HAP-1 (cell line): ENCODE measurements at regions not wholly inside any gene's neighbourhood (a gene's known extent, or its start where the extent isn't known, plus 50 kb on each side); places are given as distances from the start of the nearest gene placed in this dataset.
"Not testable (repeated sequence)": the region's sequence is repeated elsewhere in the genome, so short reads cannot be mapped to it uniquely, and the experiment has no call there.

Experiments
- DNase-seq, 2 experiments: peaks; one replicate each; pipeline ENCODE4 v3.0.0-alpha.2; 2016 to 2020; ENCODE audit warnings: low spot score in 2 of 2
- H3K27me3 ChIP-seq: fragments of 250-450 bp; sonication (Bioruptor Pico); 2 replicates; pipeline ENCODE4 v1.5.1; 2020; ENCODE audit warnings: low read depth, mild to moderate bottlenecking, moderate library complexity
- H3K36me3 ChIP-seq: fragments of 250-450 bp; sonication (Bioruptor Pico); replicated peaks from 2 replicates; pipeline ENCODE4 v1.5.1; 2020; ENCODE audit warnings: mild to moderate bottlenecking
- H3K4me1 ChIP-seq: fragments of 250-450 bp; sonication (Bioruptor Pico); 2 replicates; pipeline ENCODE4 v1.5.1; 2020; ENCODE audit warnings: mild to moderate bottlenecking
- H3K4me3 ChIP-seq: fragments of 250-450 bp; sonication (Bioruptor Pico); 2 replicates; pipeline ENCODE4 v1.5.1; 2020; ENCODE audit warnings: mild to moderate bottlenecking, moderate library complexity
- H3K9me3 ChIP-seq: fragments of 250-450 bp; sonication (Bioruptor Pico); 2 replicates; pipeline ENCODE4 v1.5.1; 2020; ENCODE audit warnings: mild to moderate bottlenecking, moderate library complexity
- in situ Hi-C: fragments of 300-500 bp; cut with MboI; formaldehyde crosslinking; loops from 3 replicates; pipeline ENCODE4 v1.14.3; 2020; ENCODE audit warnings: low sequenced_read_pairs, inconsistent platforms, mixed read lengths

DNA sequence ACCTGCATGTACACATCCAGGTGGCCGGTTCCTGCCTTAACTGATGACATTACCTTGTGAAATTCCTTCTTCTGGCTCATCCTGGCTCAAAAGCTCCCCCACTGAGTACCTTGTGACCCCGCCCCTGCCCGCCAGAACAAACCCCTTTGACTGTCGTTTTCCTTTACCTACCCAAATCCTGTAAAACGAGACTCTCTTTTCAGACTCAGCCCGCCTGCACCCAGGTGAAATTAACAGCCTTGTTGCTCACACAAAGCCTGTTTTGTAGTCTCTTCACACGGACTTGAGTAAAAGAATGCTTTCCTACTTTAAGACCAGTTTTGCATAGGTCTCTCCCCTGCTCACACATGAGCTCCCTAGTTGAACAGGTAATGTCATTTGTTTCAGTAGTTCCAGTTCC, 667.4 kb upstream of the GBE1 start:
- H3K4me3 ChIP-seq, H3K27me3 ChIP-seq, in situ Hi-C loops, DNase-seq, H3K36me3 ChIP-seq, H3K9me3 ChIP-seq, H3K4me1 ChIP-seq: not testable (repeated sequence)

DNA sequence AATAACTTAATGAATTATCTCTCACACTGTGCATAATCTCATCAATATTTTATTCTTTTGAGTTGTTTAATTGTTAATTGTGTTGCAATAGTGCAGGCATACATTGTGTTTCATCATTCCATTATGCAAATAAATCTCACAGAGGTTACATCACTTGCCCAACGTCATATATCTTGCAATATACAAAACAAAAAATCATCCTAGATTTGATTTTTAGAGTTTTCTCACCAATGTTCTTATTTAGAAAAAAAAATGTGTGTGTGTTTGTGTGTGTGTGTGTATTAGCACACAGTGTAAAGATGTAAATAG, 662.5 kb upstream of the GBE1 start:
- no peaks in the 10 kb centered on the region for H3K27me3 ChIP-seq
- no peaks in the 10 kb centered on the region for H3K4me1 ChIP-seq
- no peaks in the 10 kb centered on the region for H3K36me3 ChIP-seq
- DNase-seq, result no peak
- H3K4me3 ChIP-seq, result no peak overlapping the region
- no peaks in the 10 kb centered on the region; the same call in 1 of the 2 replicates for H3K9me3 ChIP-seq
- in situ Hi-C loops, result no loop called here

DNA sequence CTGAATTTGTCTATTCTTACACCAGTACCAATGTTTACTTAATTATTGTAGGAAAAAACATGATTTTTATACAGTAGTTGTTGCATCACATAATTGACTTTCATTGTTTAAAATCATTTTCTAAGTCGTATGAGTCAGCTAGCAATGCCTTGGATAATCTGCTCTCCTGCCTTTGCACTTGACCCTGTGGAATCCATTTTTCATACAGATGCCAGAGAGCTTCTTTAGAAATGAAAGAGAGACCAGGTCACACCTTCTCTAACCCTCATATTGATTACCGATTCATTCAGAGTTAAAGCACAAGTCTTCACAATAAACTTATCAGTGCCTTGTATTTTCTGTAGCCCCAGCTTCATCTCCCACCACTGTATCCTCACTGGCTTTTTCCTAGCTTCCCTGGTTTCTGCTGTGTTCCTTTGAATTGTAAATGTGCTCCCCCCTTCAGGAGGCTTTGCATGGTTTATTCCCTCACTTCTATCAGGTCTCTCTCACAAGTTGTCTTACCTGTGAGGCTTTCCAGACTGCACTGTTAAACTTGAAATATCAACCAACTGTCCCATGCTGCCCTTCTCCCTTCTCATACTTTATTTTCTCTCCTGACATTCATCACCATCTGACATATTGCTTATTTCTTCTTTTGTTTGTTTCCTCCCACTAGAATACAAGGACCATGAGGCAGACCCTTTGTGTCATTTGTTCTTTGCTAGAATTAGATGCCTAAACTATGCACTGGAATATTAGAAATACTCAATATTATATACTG, 662.0 kb upstream of the GBE1 start:
- DNase-seq, result no peak
- Histone ChIP-seq H3K9me3 (no peaks in the 10 kb centered on the region; the same call in 1 of the 2 replicates), H3K4me3 (no peak overlapping the region), H3K27me3 (no peaks in the 10 kb centered on the region), H3K36me3 (no peaks in the 10 kb centered on the region), H3K4me1 (no peaks in the 10 kb centered on the region)
- in situ Hi-C loops, result no loop called here

DNA sequence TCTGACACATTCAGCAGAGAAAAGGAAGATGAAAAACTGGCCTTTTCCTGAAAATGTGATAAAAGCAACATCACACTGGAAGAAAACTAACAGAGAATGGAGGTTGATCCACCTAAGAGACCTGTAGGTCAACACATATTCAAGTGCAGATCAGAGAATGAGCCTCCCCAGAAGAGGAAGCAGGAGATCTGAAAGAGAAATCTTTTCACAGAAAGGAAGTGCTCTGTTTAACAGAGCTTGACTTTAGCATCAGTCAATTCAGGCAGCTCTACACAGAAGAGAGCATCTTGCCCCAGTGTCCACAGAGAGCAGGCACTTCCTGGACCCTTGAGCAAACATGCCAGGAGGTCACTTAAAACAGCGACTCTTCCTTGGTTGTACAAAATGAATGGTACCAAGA, 655.4 kb upstream of the GBE1 start:
- H3K4me3 ChIP-seq, result no peak overlapping the region
- no peak for DNase-seq

DNA sequence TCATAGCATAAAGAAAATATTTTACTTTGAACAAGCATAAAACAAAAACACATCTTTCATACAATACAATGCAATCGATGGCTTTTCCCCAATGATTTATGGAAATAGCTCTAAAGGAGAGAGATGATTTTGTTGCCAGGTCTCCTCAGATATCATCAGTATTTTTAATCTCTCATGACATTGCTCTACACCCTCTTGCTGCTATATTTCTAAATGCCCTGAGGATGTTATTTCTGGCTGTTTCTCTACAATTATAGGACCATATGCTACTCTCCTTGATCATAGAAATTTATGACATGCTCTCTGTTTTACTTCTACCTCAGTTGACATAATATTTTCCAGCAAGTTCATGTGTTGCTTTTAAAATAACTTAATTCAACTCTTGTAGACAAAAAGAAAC, 654.9 kb upstream of the GBE1 start:
- no peak overlapping the region for H3K4me3 ChIP-seq
- no peaks in the 10 kb centered on the region; the same call in 1 of the 2 replicates for H3K9me3 ChIP-seq
- H3K27me3 ChIP-seq, result no peaks in the 10 kb centered on the region
- H3K4me1 ChIP-seq, result no peaks in the 10 kb centered on the region
- no peak for DNase-seq
- in situ Hi-C loops, result no loop called here
- no peaks in the 10 kb centered on the region for H3K36me3 ChIP-seq

More for the DNA sequence above, 655.4 kb upstream of the GBE1 start:
- no peaks in the 10 kb centered on the region for H3K36me3 ChIP-seq
- in situ Hi-C loops, result no loop called here
- no peaks in the 10 kb centered on the region for H3K4me1 ChIP-seq
- no peaks in the 10 kb centered on the region for H3K27me3 ChIP-seq
- no peaks in the 10 kb centered on the region; the same call in 1 of the 2 replicates for H3K9me3 ChIP-seq

DNA sequence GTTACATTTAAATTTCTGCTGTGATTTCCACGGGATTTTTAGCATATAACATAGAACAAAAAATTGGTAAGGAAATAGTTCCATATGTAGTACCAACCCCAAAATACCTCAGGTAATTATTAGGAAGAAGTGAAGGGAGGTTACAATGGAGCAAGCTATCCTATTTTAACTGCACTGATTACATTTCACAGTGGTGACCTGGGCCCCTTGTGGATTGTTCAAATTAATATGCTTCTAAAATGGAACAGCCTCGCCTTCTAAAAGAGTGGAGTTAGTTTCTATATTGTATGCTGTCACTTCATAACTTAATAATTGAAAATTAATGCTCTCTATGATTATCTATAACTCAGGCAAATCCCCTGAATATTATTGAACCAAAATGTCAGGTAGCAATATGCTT, 651.7 kb upstream of the GBE1 start:
- Histone ChIP-seq H3K27me3 (no peaks in the 10 kb centered on the region), H3K4me3 (no peak overlapping the region), H3K9me3 (no peaks in the 10 kb centered on the region), H3K4me1 (no peaks in the 10 kb centered on the region), H3K36me3 (no peaks in the 10 kb centered on the region)
- DNase-seq, result no peak
- in situ Hi-C loops, result no loop called here

DNA sequence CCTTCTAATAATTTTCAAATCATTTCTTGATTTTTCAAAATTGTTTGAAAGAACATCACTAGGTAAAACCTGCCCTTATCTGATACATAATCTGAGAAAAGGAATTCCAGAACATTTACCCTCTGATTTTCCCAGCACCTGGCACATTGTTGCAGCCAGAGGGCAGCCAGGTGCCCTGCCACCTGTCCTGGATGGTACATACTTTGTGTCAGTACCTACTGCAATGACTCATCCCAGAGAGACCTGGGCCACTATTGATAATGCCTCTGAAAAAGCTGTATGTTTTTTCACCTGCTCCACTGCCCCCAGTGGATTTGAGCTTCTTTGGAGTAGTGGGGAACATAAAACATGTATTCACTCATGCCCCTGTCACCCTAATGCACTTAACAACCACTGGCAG, 648.9 kb upstream of the GBE1 start:
- Histone ChIP-seq H3K4me3 (no peak overlapping the region), H3K4me1 (no peaks in the 10 kb centered on the region), H3K36me3 (no peaks in the 10 kb centered on the region), H3K9me3 (no peaks in the 10 kb centered on the region), H3K27me3 (no peaks in the 10 kb centered on the region)
- in situ Hi-C loops, result no loop called here
- no peak for DNase-seq

DNA sequence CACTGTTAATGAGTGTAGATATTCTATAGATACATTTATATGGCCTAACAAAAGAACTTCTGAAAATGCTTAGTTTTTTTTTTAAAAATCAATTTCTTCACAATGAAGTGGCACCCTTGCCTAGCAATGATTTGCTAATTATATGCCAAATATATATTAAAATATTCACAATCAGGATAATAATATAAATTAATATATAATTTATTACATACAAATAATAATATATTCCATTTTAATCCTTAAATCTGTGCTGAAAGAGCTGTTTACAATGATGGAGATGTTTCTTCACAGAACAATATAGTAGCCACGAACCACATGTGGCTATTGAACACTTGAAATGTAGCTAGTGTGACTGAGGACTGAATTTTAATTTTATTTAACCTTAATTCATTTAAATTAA, 648.4 kb upstream of the GBE1 start:
- in situ Hi-C loops, result no loop called here
- no peaks in the 10 kb centered on the region for H3K9me3 ChIP-seq
- H3K4me1 ChIP-seq, result no peaks in the 10 kb centered on the region
- H3K36me3 ChIP-seq, result no peaks in the 10 kb centered on the region
- no peak overlapping the region for H3K4me3 ChIP-seq
- no peaks in the 10 kb centered on the region for H3K27me3 ChIP-seq
- DNase-seq, result no peak

DNA sequence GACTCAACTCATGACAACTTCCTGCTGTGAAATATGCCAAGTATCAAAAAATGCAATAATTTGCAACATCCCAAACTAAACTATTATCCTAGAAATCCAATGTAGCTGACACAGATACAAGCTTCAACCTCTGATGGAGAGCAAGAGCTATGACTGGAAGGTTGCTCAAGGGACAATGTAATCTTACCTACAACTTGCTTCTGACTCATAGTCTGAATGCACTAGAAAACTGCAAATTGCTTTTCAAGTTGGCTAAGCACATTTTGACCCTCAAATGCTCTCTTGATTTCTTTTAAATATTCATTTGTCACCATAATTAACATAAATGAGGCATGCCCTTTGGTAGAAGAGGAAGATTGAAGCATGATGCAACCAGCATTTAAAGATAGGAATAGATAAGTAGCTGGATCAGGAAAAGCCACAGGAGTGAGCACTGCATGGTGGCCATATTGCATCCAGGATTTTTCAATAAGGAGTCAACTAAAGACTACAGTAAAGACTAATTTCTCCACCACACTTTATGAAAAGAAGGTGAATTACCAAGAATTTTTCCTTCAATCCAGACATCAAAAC, 630.8 kb upstream of the GBE1 start:
- Histone ChIP-seq H3K27me3 (no peaks in the 10 kb centered on the region), H3K9me3 (no peaks in the 10 kb centered on the region), H3K36me3 (no peaks in the 10 kb centered on the region), H3K4me1 (no peaks in the 10 kb centered on the region), H3K4me3 (no peak overlapping the region)
- DNase-seq, result no peak
- in situ Hi-C loops, result no loop called here

DNA sequence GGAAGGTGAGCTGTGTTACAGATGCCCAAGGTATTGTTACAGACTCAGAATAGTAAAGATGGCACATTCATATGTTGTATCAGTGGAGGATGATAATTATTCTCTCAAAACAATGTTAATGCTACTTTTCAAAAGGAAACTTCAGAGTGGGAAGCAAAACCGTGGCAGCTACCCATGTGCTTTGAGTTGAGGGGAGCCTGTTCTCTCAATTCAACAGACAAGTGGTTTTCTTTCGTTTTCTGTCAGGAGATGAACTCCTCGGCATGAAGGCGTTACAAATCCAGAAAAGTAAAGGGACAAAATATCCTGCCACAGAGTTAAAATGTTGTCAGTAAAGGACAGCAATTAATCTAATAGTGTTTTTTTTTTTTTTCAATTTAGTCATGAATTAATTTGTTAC, 629.4 kb upstream of the GBE1 start:
- in situ Hi-C loops, result no loop called here
- no peaks in the 10 kb centered on the region for H3K4me1 ChIP-seq
- H3K27me3 ChIP-seq, result no peaks in the 10 kb centered on the region
- no peak overlapping the region for H3K4me3 ChIP-seq
- H3K9me3 ChIP-seq, result no peaks in the 10 kb centered on the region
- no peaks in the 10 kb centered on the region for H3K36me3 ChIP-seq
- DNase-seq, result no peak

DNA sequence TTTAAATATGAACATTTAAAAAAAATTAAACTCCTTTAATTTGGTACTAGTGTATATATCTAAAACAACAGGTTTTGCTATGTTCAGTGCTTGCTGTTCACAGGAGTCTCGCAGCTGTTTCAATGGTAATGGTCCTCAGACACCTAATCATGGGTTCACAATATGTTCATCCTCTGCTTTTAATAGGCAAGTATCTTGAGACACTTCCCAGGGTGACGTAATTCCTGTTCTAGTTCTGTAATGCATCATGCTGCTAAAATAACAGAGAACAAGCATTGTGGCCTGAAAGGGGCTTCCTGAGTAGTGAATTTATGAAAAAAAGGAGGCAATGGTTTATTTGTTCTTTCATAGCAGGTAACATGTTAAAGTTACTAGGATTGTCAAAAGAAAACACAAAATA, 625.2 kb upstream of the GBE1 start:
- H3K4me1 ChIP-seq, result no peaks in the 10 kb centered on the region
- no peaks in the 10 kb centered on the region for H3K9me3 ChIP-seq
- in situ Hi-C loops, result no loop called here
- DNase-seq, result no peak
- no peak overlapping the region for H3K4me3 ChIP-seq
- H3K36me3 ChIP-seq, result no peaks in the 10 kb centered on the region
- no peaks in the 10 kb centered on the region for H3K27me3 ChIP-seq

DNA sequence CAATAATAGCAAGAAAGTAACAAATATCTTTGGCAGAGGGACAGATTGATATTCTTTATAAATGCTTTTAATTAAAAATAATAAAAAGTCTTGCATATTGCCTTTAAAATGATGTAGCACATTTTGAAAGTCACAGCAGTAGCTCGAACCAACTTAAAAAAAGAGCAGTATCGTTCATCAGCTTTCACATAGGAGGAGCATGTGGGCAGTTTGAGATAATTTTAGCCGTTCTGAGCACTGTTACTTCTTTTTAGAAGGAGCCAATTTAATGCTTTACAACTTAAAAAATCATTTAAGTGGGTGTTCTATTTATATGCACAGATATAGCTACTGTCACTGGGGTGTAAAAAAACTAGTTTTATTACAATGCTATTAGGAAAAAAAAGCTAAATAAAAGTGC, 622.7 kb upstream of the GBE1 start:
- in situ Hi-C loops, result no loop called here
- Histone ChIP-seq H3K4me1 (no peaks in the 10 kb centered on the region), H3K27me3 (no peaks in the 10 kb centered on the region), H3K9me3 (no peaks in the 10 kb centered on the region), H3K4me3 (no peak overlapping the region), H3K36me3 (no peaks in the 10 kb centered on the region)
- DNase-seq, result no peak

DNA sequence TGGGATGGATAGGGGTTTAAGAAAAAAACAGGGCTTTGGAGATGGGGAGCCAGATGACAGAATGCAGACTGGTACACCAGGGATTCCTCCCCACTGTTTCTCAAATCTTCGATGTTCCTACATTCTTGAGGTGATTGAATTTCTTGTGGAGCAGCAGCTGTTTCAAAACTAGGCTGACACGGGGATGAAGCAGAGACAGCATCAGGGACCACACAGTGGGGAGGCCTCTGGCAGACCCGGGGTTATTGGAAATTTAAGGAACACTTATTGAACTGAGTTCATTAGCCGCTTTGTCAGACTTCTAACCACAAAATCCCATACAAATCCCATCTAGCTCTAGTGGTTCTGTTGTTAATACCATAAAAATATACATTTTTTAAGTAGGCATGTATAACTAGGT, 621.4 kb upstream of the GBE1 start:
- Histone ChIP-seq H3K27me3 (no peaks in the 10 kb centered on the region), H3K4me1 (no peaks in the 10 kb centered on the region), H3K9me3 (no peaks in the 10 kb centered on the region), H3K4me3 (no peak overlapping the region), H3K36me3 (no peaks in the 10 kb centered on the region)
- in situ Hi-C loops, result no loop called here
- DNase-seq, result no peak

DNA sequence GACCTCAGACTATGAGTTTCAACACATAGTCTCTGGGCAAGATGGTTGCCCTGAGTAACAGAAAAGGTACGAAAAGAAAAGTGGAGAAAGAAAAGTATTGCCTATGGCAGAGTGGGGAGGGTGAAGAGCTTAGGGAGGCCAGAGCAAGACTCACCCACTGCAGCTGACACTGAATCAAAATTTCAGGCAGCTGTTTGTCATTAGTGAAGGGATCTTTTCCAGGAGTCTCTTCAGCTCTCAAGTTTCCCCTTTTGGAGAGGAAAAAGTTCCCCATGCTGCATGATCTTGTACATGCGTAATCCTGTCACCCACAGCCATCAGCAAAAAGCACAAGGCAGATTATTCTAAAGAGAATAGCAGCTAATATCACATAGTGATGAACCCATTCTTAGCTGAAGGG, 616.9 kb upstream of the GBE1 start:
- no peak for DNase-seq
- in situ Hi-C loops, result no loop called here
- Histone ChIP-seq H3K4me3 (no peak overlapping the region), H3K4me1 (no peaks in the 10 kb centered on the region), H3K36me3 (no peaks in the 10 kb centered on the region), H3K9me3 (peaks cover 6% of the 10 kb centered on the region), H3K27me3 (no peaks in the 10 kb centered on the region)

DNA sequence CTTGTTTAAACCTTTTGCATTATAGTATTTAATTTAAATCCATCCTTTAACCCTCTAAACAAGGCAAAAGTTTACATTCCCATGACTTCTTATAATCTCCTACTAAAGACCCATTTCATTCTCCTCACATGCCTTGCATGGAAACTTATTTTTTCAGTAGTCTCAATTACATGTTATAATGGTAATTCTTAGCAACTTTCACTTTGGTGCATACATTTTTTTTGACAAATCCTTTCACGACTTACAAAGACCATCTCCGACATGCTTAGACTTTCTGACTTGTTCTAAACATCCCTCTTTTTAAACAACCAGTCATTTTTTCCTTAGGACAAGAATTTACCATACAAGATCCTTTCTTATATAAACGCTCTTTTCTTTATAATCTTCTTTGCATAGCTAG, 615.4 kb upstream of the GBE1 start:
- Histone ChIP-seq H3K4me3 (no peak overlapping the region), H3K4me1 (no peaks in the 10 kb centered on the region), H3K9me3 (peaks cover 6% of the 10 kb centered on the region), H3K36me3 (no peaks in the 10 kb centered on the region), H3K27me3 (no peaks in the 10 kb centered on the region)
- DNase-seq, result peak in 1 of 2 experiments; percentile 11
- in situ Hi-C loops, result no loop called here
